NCI-H2227 treated with DMSO at 0.1 percent for 48 hours (cell line): ENCODE measurements at regions not wholly inside any gene's neighbourhood (a gene's known extent, or its start where the extent isn't known, plus 50 kb on each side); places are given as distances from the start of the nearest gene placed in this dataset.
"Not testable (repeated sequence)": the region's sequence is repeated elsewhere in the genome, so short reads cannot be mapped to it uniquely, and the experiment has no call there.

Source experiments
- DNase-seq: peaks from one replicate; lab custom pipeline; 2025; lab: John Stamatoyannopoulos, UW

DNA sequence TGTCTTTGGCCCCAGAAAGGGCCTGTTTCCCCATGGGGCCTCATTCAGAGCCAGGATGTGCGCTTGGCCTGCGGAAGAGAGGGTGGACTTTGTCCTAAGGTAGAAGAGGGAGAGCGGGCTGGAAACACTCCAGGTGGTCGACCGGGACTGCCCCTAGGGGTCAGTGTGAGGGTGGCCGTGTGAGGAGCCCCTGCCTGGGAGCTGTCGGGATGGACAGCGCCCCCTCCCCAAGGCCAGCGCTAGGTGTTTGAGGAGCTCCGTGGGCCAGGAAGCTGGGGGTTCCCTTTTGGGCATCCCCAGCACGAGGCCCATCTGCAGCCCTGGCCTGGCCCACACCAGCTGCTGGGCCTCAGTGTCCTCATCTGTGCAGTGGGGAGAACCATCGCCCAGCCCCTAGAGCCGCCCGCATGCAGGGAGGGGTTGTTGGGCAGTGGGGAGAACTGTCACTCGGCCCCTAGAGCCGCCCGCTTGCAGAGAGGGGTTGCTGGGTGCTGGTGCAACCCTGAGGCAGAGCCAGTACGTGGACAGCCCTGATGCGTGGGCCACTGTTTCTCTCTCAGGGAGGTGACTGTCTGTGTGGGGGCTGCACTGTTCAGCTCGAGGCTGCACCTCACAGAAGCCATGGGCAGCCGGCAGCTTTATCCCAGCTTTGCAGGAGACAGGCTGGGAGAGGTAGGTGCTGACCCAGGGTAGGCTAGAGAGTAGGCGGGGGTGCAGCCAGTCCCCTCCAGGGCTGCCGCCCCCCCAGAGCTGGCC is 1319.9 kb downstream of the BRD1 start:
- DNase-seq, result no peak

DNA sequence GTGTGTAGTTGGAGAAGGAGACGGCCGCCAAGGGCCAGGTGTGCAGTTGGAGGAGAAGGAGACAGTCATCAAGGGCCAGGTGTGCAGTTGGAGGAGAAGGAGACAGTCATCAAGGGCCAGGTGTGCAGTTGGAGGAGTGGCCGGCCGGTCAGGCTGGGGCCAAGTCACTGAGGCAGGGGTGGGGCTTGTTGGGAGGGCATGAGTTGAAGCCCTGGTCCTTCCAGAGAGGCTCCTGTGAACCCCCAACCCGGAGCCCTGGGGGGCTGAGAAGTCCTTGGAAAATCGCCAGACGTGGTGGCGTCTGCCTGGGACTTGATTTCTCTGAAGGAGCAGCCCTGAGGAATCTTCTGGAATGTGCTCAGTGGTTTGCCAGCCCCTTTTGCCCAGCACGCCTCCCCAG is 1320.5 kb downstream of the BRD1 start:
- no peak for DNase-seq

DNA sequence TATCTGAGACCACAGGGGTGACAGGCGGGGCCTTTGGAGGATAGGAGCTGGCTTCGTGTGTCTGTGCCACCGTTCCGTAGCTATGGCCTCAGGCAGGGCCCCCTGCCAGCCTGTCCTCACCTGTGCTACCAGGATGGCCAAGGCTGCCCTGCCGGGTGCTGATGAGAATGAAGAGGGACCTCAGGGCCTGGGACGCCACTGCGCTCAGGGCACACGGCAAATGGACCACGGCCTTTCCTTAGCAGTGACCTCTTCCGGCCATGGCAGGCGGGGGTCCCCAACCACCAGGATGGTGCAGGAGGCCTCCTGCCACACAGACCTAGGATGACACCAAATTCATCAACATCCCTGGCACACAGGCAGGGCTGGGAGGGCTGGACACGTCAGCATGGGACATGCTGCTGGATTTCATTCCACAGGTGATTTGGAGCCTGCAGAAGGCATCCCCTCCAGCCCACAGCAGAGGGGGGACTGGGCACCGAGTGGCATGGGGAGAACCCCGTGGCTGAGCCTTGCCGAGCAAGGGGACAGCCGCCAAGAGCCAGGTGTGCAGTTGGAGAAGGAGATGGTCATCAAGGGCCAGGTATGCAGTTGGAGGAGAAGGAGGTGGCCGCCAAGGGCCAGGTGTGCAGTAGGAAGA is 1321.0 kb downstream of the BRD1 start:
- no peak for DNase-seq

DNA sequence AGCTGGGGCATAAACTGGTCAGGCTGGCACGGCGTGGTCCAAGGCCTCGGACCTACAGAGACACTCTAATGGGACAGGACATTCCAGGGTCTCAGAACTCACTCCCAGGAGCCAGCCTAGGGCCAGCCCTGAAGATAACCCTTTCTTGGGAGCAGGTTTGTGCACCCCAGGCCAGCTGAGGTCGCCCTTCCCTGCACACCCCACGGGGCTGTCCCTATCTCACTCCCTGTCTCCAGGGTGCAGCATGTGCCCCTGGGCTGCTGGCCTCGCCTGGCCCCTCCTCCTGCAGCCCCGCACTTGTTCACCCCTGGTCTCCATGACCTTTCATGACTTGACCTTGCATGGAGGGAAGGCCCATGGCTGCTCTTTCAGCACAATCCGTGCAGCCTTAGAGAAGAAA is 1321.8 kb downstream of the BRD1 start:
- no peak for DNase-seq

DNA sequence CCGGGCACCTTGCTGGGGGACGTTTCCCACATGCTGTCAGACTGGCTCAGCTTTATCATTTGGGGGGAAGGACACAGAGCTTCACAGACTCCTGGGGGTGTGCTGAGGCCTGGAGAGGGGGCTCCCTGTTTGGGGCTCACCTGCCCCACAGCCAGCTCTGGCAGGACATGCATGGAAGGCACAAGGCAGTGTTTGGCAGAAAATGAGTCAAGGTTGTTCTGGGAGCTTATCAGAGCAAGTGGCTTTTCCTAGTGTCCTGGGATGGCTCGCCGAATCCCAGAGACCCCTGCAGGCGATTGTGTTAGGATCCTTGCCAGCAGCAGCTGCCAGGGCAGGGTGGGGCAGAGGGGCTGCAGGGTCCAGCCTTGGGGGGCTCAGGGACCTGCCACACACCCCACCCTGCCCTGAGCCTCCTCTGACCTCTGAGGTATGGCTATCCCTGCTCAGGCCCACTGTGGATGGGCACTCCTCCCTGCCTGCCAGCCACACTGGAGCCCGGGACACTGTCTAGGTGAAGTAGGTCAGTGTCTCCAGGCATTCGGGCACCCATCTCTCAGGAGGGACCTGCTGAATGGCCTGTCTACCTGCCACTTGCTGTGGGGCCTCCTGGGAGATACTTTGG is 1323.0 kb downstream of the BRD1 start:
- DNase-seq, result no peak

DNA sequence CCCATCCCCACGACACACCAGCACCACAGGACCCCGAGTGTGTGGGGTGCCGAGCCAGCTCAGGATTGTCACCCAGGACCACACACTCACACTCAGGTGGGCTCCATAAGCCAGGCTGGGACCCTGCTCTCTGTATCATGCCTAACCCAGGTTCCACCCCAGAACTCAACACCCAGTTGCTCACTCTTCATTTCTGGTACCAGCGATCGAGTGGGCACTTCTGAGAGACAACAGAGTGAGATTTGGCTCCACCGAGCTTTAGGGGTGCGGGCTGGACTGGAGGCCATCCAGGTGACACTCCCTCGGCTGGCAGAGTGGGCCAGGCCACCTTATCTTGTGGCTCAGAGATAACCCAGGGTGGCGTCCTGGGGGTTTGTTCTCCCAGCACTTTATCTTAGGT is 1323.8 kb downstream of the BRD1 start:
- no peak for DNase-seq

DNA sequence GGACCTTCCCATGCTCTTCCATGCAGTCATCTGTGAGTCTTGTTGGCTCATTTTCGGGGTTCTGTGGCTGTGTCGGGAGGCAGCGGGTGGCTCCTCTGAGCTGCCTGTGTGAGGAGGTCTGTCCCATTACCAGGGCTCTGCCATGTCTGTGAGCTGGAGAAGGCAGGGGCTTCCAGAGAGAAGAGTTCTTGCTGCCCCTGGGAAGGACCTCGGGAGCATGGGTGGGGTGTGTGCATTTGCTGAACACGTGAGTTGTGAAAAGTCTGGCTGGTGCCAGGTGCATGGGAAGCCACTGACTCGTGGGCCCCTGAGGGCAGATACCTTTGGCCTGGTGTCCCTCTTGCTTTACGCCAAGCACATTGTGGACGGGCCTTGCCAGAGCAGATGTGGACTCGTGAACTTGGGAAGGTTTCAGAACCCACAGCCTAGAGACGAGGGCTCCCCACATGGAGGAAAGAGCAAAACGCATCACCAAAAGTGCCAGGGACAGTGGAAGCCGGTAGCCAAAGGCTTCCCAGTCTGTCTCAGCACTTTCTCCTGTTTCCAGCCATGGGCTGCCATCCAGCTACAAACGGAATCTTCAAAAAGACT is 1324.5 kb downstream of the BRD1 start:
- no peak for DNase-seq

DNA sequence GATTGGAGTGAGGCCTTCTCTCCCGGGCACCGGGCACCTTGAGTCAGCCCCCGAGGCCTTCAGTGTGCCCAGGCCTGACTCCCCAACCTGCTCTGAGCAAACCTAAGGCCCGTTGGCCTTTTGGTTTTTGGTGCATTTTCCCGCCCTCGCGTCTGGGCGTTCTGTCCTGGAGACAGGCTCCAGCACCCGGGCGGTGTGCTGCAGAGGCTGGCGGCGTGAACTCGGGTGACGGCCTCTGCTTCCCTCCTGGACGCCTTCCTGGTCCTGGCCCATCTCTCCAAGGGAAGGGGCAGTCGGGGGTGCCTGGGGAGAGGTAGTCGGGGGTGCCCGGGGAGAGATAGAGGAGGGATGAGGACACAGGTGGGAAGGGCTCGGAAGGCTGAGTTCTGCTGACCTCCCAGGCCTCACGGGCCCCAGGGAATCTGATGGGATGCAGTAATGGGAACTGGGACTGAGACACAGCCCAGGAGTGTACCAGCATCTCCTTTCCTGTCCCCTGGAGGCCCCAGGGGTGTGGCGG is 1326.4 kb downstream of the BRD1 start:
- no peak for DNase-seq

DNA sequence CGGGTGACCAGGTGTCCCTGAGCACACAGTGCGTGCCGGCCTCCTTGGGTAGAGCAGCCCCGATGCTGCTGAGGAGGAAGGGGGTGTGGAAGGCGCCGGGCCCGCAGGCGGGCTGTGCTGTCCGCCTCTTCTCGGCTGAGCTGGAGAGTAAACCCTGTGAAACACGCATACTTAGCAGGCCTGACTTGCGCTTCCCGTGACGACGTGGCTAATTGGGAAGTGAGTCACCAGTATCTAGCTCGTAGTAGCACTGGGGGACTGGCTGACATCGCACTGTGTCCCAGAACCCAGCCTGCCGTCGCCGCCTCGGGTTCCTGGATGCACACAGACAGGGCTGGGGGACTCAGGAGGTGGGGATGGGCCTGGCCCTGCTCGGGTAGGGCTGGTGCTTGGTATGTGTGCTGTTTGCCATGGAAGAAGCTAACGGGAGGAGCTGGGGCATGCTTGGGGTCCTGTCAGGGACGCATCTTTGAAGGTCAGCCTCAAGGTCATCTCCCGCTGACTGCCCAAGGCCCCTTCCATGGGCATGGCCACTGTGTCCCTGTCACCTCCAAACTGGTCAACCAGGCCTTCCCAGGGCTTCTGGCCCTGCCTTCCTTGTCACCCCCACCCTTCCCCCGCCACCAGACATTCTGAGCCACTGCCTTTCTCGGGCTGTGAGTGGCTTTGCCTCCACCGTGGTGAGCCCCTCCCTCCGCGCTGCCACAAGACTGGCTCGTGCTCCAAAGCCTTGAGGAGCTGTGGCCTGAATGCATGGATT is 1327.0 kb downstream of the BRD1 start:
- no peak for DNase-seq

DNA sequence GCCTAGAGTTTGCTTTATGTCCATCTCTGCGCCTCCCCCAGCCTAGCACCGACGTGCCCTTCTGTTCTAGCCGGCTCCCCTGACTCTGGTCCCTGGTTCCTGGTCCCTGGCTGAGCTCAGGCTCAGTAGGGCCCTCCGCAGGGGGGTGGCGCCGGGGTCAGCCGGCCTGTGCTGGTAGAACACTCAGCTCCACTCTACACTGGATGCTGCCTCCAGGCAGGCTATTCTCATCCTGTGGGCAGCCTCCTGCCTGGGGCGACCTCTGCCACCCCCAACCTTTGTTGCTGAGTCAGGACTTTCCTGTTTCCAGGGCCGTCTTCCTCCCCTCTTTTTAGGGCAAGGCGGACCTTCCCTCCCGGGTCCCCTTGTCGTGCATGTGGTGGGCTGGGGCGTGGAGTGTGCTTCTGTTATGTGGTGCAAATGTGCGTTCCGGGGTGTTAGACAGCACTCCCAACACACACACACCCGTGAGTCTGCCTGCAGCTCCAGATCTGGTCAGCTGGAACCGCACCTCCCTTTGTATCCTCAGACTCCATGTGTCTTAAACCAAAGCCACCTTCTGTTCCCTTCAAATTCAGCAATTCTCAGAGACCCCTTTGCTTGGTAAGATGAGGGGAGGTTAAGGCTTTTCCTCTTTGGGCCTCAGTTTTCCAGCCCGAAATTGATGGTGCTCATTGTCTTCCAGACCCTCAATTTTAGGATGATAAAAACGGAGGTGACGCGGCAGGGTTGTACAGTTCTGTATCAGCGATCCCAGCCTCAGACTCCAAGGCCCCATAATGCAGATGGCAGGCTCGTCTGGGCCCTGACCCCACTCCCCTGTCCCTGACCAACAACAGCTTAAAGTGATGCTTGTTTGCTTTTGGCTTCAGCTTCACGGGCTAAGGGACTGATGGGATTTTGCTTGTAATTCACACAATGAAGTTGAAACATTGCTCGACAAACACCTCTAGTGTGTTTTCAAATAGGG is 1327.9 kb downstream of the BRD1 start:
- DNase-seq, result no peak

DNA sequence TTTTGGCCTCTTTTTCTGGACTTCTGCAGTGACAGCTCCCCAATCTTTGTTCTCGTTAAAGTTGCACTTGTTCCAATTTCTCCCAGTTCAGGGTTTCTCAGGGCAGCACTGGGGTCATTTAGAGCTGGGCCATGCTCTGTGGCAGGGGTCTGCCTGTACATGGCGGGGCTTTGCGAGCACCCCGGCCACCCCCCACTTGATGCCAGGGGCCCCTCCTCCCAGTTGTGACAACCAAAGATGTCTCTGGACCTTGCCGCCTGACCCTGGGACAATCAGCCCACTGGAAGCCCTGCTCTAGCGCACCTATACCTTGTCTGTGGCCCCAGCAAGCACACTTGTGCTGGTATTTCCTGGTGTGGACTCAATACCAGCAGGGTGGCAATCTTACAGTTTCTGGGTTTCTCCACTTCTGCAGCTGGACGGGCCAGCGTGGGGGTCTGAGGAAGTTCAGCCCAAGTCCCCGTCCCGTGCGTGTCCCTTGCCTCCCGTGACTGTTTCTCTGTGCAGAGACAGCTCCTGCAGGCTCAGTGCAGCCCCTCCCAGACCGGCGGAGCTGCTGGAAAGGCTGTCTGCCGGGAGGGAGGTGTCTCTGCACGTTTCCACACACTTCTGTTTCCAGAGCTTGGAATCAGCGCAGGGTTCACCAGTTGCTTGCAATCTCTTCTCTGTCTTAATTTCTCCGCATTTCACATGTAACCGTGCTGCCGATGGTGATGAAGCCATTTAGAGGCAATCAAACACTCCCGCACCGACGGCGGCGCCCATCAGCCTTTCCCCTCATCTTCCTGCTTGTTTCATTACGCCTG is 1328.9 kb downstream of the BRD1 start:
- no peak for DNase-seq

DNA sequence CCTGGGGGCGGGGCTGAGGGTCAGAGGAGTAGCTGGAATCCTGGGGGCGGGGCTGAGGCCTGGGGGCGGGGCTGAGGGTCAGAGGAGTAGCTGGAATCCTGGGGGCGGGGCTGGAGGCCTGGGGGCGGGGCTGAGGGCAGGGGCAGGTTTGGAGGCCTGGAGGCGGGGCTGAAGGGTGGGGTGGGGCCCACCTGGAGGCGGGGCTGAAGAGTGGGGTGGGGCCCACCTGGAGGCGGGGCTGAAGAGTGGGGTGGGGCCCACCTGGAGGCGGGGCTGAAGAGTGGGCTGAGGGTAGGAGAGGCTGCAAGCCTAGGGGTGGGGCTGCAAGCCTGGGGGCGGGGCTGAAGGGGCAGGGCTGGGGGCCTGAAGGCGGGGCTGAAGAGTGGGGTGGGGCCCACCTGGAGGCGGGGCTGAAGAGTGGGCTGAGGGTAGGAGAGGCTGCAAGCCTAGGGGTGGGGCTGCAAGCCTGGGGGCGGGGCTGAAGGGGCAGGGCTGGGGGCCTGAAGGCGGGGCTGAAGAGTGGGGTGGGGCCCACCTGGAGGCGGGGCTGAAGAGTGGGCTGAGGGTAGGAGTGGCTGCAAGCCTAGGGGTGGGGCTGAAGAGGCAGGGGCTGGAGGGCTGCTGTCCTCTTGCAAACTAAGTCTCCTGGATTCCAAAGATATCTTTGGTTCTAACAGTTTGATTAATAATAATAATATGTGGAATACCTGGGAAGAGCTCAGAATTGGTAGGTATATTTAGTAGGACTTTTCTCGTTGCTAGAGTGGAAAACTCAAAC is 1329.7 kb downstream of the BRD1 start:
- not testable (repeated sequence) for DNase-seq

DNA sequence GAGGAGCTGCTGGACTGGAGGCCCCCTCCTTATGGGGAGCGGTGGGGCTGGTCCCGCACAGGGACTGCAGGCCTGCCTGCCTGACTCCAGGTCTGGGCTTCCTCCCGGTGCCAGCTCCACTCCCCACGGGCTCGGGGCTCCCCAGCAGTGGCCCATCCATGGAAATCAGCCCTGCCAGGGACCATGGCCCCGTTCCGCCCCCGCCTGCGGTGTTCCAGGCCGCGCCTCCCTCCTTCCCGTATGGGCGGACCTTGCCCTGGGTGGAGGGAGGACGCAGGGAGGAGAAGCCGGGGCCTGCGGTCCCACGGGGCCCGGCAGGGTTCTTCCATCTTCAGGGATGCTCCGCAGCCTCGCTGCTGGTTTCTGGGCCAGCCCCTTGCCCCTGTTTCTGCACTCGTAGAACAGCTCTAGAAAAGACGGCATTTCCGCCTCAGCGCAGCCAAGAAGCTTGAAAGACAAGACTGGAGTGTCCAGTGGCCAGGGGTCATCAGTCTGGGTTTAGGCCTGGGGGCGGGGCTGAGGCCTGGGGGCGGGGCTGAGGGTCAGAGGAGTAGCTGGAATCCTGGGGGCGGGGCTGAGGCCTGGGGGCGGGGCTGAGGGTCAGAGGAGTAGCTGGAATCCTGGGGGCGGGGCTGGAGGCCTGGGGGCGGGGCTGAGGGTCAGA is 1330.6 kb downstream of the BRD1 start:
- no peak for DNase-seq

DNA sequence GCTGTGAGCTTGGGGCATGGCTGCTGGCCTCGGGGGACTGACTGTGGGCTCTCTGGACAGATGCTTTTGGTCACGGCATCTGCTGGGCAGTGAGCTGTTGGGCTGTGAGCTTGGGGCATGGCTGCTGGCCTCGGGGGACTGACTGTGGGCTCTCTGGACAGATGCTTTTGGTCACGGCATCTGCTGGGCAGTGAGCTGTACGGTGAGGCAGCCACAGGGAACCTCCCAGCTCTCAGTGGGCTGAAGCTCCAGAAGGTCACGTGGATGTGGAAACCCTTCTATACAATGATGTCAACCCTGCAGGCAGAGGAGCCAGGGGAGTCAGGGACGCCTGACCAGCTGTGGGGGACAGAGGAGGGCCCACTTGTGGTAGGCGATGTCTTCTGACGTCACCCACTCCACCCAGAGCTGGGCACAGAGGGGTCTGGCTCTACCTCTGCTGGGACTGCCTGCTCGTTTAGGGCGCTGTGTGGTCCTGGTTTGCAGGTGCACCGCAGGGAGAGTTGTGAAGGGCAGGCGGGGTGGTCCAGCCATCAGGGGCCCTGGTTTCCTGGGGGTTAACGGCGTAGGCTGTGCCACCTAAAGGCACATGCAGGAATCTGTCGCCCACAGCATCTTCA is 1331.3 kb downstream of the BRD1 start:
- DNase-seq, result no peak

DNA sequence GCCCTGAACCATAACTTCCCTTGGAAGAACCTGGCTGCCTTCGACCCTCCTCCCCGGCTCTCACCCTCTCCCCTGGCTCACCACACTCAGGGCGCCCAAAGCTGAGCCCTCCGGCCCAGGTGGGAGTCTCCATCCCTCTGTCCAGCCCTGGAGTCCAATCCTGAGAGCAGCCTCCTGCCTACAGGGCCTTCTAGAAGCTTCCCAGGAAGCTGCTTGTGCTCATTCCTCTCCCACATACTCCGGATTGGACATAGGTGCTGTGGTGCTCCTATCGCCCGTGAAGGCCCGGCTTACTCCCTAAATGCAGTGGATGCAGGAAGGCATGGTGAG is 1332.0 kb downstream of the BRD1 start:
- DNase-seq, result no peak

DNA sequence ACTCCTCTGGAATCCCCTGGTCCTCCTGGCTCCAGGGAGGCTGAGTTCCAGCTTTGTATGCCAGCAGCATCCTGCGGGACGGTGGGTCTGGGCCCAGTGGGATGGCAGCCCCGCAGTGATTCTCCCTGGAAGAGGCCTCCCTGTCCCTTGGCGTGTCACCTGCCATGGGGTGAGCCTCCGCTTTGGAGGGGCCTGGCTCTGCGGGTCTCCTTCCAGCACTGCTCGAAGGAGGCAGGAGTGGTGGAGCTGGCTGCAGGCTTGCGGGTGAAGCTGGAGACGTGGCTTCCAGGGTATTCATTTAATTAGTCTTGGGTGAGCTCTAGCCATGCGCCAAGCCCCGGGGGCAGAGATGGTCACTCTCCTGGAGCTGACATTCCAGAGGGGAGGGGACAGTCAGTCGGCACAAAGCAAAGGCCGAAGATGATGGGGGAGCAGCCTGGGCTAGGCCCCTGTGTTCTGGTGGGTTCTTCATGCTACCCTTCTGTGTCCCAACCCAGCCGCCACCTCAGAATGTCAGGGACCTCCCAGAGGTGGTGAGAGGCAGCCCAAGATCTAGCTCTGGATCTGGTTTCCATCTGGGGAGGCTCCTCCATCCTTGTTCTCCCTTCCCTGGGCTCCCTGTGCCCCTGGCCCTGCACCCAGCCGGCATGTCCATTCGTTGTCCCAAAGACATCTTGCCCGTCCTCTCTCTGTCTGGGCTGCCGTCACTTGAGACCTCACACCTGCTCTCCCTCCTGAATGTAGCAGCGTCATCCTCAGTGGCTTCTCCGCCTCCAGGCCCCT is 1332.5 kb downstream of the BRD1 start:
- no peak for DNase-seq

DNA sequence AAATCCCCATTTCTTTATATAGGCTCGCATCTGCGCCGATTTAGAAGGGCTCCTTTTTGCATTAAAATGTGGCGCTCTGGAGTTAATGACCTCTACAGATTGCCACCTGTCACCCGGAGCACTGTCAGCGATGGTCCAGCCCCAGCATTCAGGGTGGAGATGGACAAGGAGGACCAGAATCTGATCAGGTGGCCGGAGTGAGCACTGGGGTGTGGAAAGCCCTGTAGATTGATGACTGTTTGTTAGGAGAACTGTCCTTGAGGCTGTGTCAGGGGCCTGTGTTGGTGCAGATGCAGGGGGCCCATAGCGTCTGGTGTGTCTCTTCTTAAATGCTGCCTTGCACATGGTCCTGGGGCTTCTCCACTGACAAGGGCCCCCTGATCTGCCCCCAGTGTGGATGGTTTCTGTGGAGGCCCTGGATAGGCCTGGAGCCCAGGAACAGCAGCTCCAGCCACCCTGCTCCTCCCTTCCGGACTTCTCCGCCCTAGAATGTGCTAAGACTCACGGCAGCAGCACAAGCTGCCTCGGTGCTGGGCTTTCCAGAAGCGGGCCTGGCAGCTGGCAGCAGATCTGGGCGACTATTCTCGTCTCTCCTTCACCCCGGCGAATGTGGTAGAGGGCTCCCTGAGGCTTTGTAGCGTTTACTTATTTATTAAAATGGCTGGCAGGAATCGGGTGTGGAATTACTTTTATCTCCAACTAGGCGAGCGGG is 1333.3 kb downstream of the BRD1 start:
- DNase-seq, result no peak
